CD14-positive monocyte (primary cell): ENCODE measurements at regions not wholly inside any gene's neighbourhood (a gene's known extent, or its start where the extent isn't known, plus 50 kb on each side); places are given as distances from the start of the nearest gene placed in this dataset.

Experiments
- DNase-seq, 3 donors: peaks; one replicate each; pipeline ENCODE4 v3.0.0-alpha.2; 2011 to 2022
- H2AFZ ChIP-seq: 2 replicates; pipeline ENCODE4 v1.6.0; 2012; ENCODE audit warnings: mild to moderate bottlenecking, low read depth, low read length, inconsistent platforms; ENCODE audit not compliant: insufficient read depth, poor library complexity, severe bottlenecking
- H3K27ac ChIP-seq, 2 donors: 1 replicate in 1 of 2; 2 replicates in 1 of 2; pipeline ENCODE4 v1.5.1; 2012 to 2013; ENCODE audit warnings: low read length in 2 of 2, control low read depth in 1 of 2, inconsistent platforms in 1 of 2, low read depth in 1 of 2, mild to moderate bottlenecking in 1 of 2
- H3K27me3 ChIP-seq, 2 donors: one replicate each; pipeline versions ENCODE4 v1.6.0 to v1.6.1; 2011 to 2013; ENCODE audit warnings: low read length in 2 of 2; ENCODE audit not compliant: control insufficient read depth in 2 of 2, insufficient read depth in 2 of 2
- H3K36me3 ChIP-seq, 2 donors: replicated peaks in 1 of 2; 1 replicate in 1 of 2; 2 replicates in 1 of 2; pipeline versions ENCODE4 v1.5.1 to v1.6.1; 2012 to 2013; ENCODE audit warnings: low read length in 2 of 2, control low read depth in 1 of 2, inconsistent platforms in 1 of 2, mild to moderate bottlenecking in 1 of 2; ENCODE audit not compliant: insufficient read depth in 2 of 2, control insufficient read depth in 1 of 2
- H3K4me1 ChIP-seq, 2 donors: 1 replicate in 1 of 2; 2 replicates in 1 of 2; pipeline versions ENCODE4 v1.5.1 to v1.6.1; 2012 to 2013; ENCODE audit warnings: low read length in 2 of 2, control low read depth in 1 of 2, inconsistent platforms in 1 of 2, mild to moderate bottlenecking in 1 of 2, moderate library complexity in 1 of 2; ENCODE audit not compliant: insufficient read depth in 2 of 2, control insufficient read depth in 1 of 2
- H3K4me2 ChIP-seq: replicated peaks from 2 replicates; pipeline ENCODE3; 2012; ENCODE audit warnings: low read length, moderate library complexity, mild to moderate bottlenecking; ENCODE audit not compliant: poor library complexity, severe bottlenecking; ENCODE audit errors: extremely low read depth
- H3K4me3 ChIP-seq, 3 experiments: fragments of 200-600 bp in 1 of 3; sonication (generic) in 1 of 3; replicated peaks in 1 of 3; 1 replicate in 2 of 3; 2 replicates in 1 of 3; pipeline ENCODE4 v1.5.1; 2011 to 2013; ENCODE audit warnings: low read length in 3 of 3, mild to moderate bottlenecking in 3 of 3, control low read depth in 2 of 3, low read depth in 2 of 3, inconsistent platforms in 1 of 3, moderate library complexity in 1 of 3
- H3K79me2 ChIP-seq: 2 replicates; pipeline ENCODE4 v1.6.0; 2012; ENCODE audit warnings: mild to moderate bottlenecking, control low read depth, inconsistent platforms, low read length, moderate library complexity; ENCODE audit not compliant: insufficient read depth
- H3K9ac ChIP-seq: 2 replicates; pipeline ENCODE4 v1.6.0; 2017; ENCODE audit warnings: low read length, mild to moderate bottlenecking; ENCODE audit not compliant: insufficient read depth, poor library complexity, severe bottlenecking
- H3K9me3 ChIP-seq, 2 donors: replicated peaks in 1 of 2; 1 replicate in 1 of 2; 2 replicates in 1 of 2; pipeline versions ENCODE4 v1.5.1 to v1.6.1; 2012 to 2013; ENCODE audit warnings: low read length in 2 of 2, control low read depth in 1 of 2; ENCODE audit not compliant: control insufficient read depth in 1 of 2, insufficient read depth in 1 of 2
- H4K20me1 ChIP-seq: 2 replicates; pipeline ENCODE4 v1.6.0; 2012; ENCODE audit warnings: mild to moderate bottlenecking, low read length, control low read depth, moderate library complexity; ENCODE audit not compliant: insufficient read depth
- H3K27ac Mint-ChIP-seq, 7 donors: one replicate each; pipeline ENCODE4 v1.8.0; 2020; ENCODE audit warnings: mild to moderate bottlenecking in 7 of 7, mixed read lengths in 7 of 7, moderate library complexity in 6 of 7, inconsistent platforms in 2 of 7
- H3K27me3 Mint-ChIP-seq, 3 donors: one replicate each; pipeline ENCODE4 v1.8.0; 2021 to 2022; ENCODE audit warnings: low read depth in 3 of 3, mild to moderate bottlenecking in 3 of 3, mixed read lengths in 3 of 3, moderate library complexity in 3 of 3, inconsistent platforms in 1 of 3
- H3K36me3 Mint-ChIP-seq, 2 donors: one replicate each; pipeline ENCODE4 v1.8.0; 2020; ENCODE audit warnings: mixed read lengths in 2 of 2, inconsistent platforms in 1 of 2, mild to moderate bottlenecking in 1 of 2
- H3K4me1 Mint-ChIP-seq: one replicate; pipeline ENCODE4 v1.8.0; 2020; ENCODE audit warnings: mild to moderate bottlenecking, mixed read lengths
- H3K4me3 Mint-ChIP-seq, 2 donors: one replicate each; pipeline ENCODE4 v1.8.0; 2020; ENCODE audit warnings: mild to moderate bottlenecking in 2 of 2, mixed read lengths in 2 of 2, moderate library complexity in 1 of 2
- H3K9me3 Mint-ChIP-seq, 7 donors: one replicate each; pipeline ENCODE4 v1.8.0; 2020 to 2022; ENCODE audit warnings: mixed read lengths in 7 of 7, mild to moderate bottlenecking in 6 of 7, moderate library complexity in 6 of 7, inconsistent platforms in 2 of 7
- CTCF ChIP-seq: fragments of 200-600 bp; IDR thresholded peaks from one replicate; pipeline ENCODE4 v1.8.0; 2022; ENCODE audit warnings: antibody characterized with exemption, mild to moderate bottlenecking
- WGBS: methylation state at CpG from one replicate; pipeline ENCODE4 v1.1.5; 2013; ENCODE audit warnings: missing lambda C conversion rate; ENCODE audit not compliant: insufficient coverage; 5-methylcytosine and 5-hydroxymethylcytosine counted together
- intact Hi-C, 2 donors: fragments of 100-400 bp; cut with micrococcal nuclease; formaldehyde crosslinking; loops; one replicate each; pipeline versions ENCODE4 v1.15.0 to v1.15.1; 2023

DNA sequence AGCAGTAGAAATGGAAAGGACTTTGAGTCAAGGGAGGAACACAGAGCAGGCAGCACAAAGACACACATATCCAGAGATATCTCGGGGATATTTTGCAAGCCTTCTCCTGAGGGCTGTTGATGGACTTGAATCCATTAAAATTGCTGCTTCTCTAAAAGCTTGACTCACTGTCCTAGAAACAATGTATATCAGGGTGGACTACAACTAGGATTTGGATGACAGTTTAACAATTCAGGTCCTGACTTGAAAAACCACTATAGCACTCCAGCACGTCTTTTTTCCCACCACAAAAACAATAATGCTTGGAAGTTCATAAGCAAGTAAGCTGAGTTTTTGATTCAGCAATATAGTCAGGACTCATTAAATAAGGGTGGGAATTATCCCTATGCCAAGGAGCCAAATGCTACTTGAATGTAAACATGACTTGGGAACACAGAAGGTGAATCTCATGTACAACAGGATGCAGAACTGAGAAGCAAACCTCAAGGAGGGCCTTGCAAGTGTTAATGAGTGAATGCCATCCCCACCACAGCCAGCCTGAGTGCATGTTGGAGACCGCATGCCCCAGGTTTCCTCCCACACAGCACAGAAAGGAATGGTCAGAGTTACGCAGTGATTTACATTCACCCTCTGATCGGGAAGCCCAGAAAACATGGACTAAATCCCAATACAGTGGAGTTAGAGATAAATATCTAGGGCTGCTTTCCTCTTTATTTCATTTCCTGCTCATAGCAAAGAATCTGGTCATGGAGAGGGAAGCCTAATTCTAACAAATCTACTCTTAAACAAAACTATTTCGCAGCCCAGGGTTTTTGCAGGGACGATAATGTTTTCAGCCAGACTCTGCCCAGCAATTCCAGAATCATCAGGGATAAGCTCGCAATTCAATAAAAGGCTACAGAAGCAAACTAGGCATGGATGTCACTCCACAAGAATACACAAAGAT is 98.4 kb upstream of the OR9G4 start:
- H4K20me1 ChIP-seq: no peaks in the 10 kb centered on the region
- DNase-seq: no peak
- no peaks in the 10 kb centered on the region for H3K9me3 ChIP-seq
- no peak overlapping the region for H3K9ac ChIP-seq
- H3K27ac Mint-ChIP-seq: no peak overlapping the region
- no peaks in the 10 kb centered on the region for H3K36me3 Mint-ChIP-seq
- no peaks in the 10 kb centered on the region for H3K27me3 ChIP-seq
- intact Hi-C loops: no loop called here
- H3K4me3 Mint-ChIP-seq: no peak overlapping the region
- 74% methylated on average over 4 of the region's 8 CpGs for WGBS
- no peak for TF ChIP-seq CTCF
- no peaks in the 10 kb centered on the region for H3K4me1 ChIP-seq
- no peak overlapping the region for H3K4me2 ChIP-seq
- H3K9me3 Mint-ChIP-seq: peaks cover 0 to 3% (median 1%) of the 10 kb centered on the region in 7 donors
- no peaks in the 10 kb centered on the region for H3K79me2 ChIP-seq
- peaks cover 2 to 3% (median 2%) of the 10 kb centered on the region in 3 donors for H3K27me3 Mint-ChIP-seq
- H3K27ac ChIP-seq: no peak overlapping the region
- no peak overlapping the region for H3K4me3 ChIP-seq
- H2AFZ ChIP-seq: no peak overlapping the region
- no peaks in the 10 kb centered on the region for H3K36me3 ChIP-seq
- no peaks in the 10 kb centered on the region for H3K4me1 Mint-ChIP-seq

DNA sequence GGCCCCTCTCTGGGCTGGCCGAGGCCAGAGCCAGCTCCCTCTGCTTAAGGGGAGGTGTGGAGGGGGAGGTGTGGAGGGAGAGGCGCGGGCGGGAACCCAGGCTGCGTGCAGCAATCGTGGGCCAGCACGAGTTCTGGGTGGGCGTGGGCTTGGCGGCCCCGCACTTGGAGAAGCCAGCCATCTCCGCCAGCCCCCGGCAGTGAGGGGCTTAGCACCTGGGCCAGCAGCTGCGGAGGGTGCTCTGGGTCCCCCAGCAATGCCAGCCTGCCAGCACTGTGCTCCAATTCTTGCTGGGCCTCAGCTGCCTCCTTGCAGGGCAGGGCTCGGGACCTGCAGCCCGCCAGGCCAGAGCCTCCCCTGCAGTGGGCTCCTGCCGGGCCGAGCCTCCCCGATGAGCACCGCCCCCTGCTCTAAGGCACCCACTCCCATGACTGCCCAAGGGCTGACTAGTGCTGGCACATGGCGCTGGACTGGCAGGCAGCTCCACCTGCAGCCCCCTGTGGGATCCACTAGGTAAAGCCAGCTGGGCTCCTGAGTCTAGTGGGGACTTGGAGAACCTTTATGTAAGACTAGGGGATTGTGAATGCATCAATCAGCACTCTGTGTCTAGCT is 96.7 kb upstream of the OR9G4 start:
- no peak overlapping the region for H3K4me3 ChIP-seq
- Mint-ChIP-seq H3K27me3 (peaks cover 3 to 6% (median 4%) of the 10 kb centered on the region in 3 donors), H3K9me3 (peaks cover 0 to 3% (median 0%) of the 10 kb centered on the region in 7 donors), H3K27ac (no peak overlapping the region), H3K4me1 (no peaks in the 10 kb centered on the region), H3K36me3 (no peaks in the 10 kb centered on the region), H3K4me3 (no peak overlapping the region)
- H3K9ac ChIP-seq: no peak overlapping the region
- H3K36me3 ChIP-seq: no peaks in the 10 kb centered on the region
- intact Hi-C loops: no loop called here
- DNase-seq: no peak
- no peak for TF ChIP-seq CTCF
- H3K27ac ChIP-seq: no peak overlapping the region
- H3K27me3 ChIP-seq: no peaks in the 10 kb centered on the region
- no peaks in the 10 kb centered on the region for H4K20me1 ChIP-seq
- no peaks in the 10 kb centered on the region for H3K9me3 ChIP-seq
- H3K79me2 ChIP-seq: no peaks in the 10 kb centered on the region
- 90% methylated on average over 18 of the region's 20 CpGs for whole genome bisulfite sequencing
- H3K4me2 ChIP-seq: no peak overlapping the region
- H2AFZ ChIP-seq: no peak overlapping the region
- no peaks in the 10 kb centered on the region for H3K4me1 ChIP-seq
